OCI-LY7 (cell line): ENCODE measurements at regions not wholly inside any gene's neighbourhood (a gene's known extent, or its start where the extent isn't known, plus 50 kb on each side); places are given as distances from the start of the nearest gene placed in this dataset.

Experiments
- BruUV-seq: library from RNA; stranded (reverse); fragments of 400-500 nt; replicated peaks from 2 replicates; lab custom pipeline; 2021; lab: Mats Ljungman, UMichigan
- CTCF ChIA-PET: fragments of 300-600 bp; sonication (Branson Sonifier 250); formaldehyde crosslinking; loops from one replicate; lab custom pipeline; 2022; ENCODE audit warnings: antibody characterized with exemption; ENCODE audit not compliant: unreplicated experiment; lab: Charles Lee
- POLR2A ChIA-PET: fragments of 300-600 bp; sonication (Branson Sonifier 250); formaldehyde crosslinking; loops from one replicate; lab custom pipeline; 2022; ENCODE audit warnings: antibody characterized with exemption; lab: Charles Lee
- DNase-seq: peaks from one replicate; pipeline ENCODE4 v3.0.0-alpha.2; 2015; ENCODE audit warnings: low spot score
- H2AFZ ChIP-seq: fragments of 200-600 bp; sonication (generic), shearing (Covaris generic); 2 replicates; pipeline ENCODE4 v1.6.1; 2014; ENCODE audit warnings: mild to moderate bottlenecking, antibody characterized with exemption, low read length, moderate library complexity
- H3K27ac ChIP-seq: fragments of 200-600 bp; sonication (generic); 2 replicates; pipeline ENCODE4 v1.5.1; 2014; ENCODE audit warnings: mixed run types, low read depth, mild to moderate bottlenecking, moderate library complexity, low read length, inconsistent platforms; ENCODE audit not compliant: poor library complexity, severe bottlenecking
- H3K36me3 ChIP-seq: fragments of 200-600 bp; sonication (generic); 2 replicates; pipeline ENCODE4 v1.6.1; 2014; ENCODE audit warnings: mild to moderate bottlenecking, antibody characterized with exemption, low read length, moderate library complexity, mixed read lengths; ENCODE audit not compliant: insufficient read depth
- H3K4me1 ChIP-seq: fragments of 200-600 bp; sonication (generic); 2 replicates; pipeline ENCODE4 v1.5.1; 2014; ENCODE audit warnings: mild to moderate bottlenecking, low read length; ENCODE audit not compliant: insufficient read depth, poor library complexity, severe bottlenecking
- H3K4me2 ChIP-seq: fragments of 200-600 bp; sonication (generic); 2 replicates; pipeline ENCODE4 v1.6.1; 2014; ENCODE audit warnings: mild to moderate bottlenecking, low read length
- H3K4me3 ChIP-seq: fragments of 200-600 bp; sonication (generic); 2 replicates; pipeline ENCODE4 v1.5.1; 2014; ENCODE audit warnings: mild to moderate bottlenecking, low read depth, low read length; ENCODE audit not compliant: poor library complexity, severe bottlenecking
- H3K79me2 ChIP-seq: fragments of 200-600 bp; sonication (generic); 2 replicates; pipeline ENCODE4 v1.6.1; 2016; ENCODE audit warnings: low read depth, mild to moderate bottlenecking, low read length, moderate library complexity, mixed read lengths; ENCODE audit not compliant: insufficient read depth
- H3K9me2 ChIP-seq: fragments of 200-600 bp; sonication (generic); 2 replicates; pipeline ENCODE4 v1.6.1; 2016; ENCODE audit warnings: mild to moderate bottlenecking, low read length, mixed read lengths; ENCODE audit not compliant: insufficient read depth
- H3K9me3 ChIP-seq: fragments of 200-600 bp; sonication (generic); 2 replicates; pipeline ENCODE4 v1.6.1; 2014; ENCODE audit warnings: mild to moderate bottlenecking, mixed run types, low read length, mixed read lengths
- H4K20me1 ChIP-seq: fragments of 200-600 bp; sonication (generic); 2 replicates; pipeline ENCODE4 v1.6.1; 2014; ENCODE audit warnings: mild to moderate bottlenecking, antibody characterized with exemption, low read length, moderate library complexity, mixed read lengths; ENCODE audit not compliant: insufficient read depth
- CTCF ChIP-seq: fragments of 200-600 bp; sonication (generic); conservative IDR thresholded peaks from 2 replicates; pipeline ENCODE4 v1.5.1; 2014; ENCODE audit warnings: mild to moderate bottlenecking, antibody characterized with exemption, low read length, moderate library complexity, mixed read lengths
- EZH2phosphoT487 ChIP-seq: fragments of 200-600 bp; sonication (generic); IDR thresholded peaks from 2 replicates; pipeline ENCODE4 v1.6.1; 2018; ENCODE audit warnings: low read depth, borderline replicate concordance, mild to moderate bottlenecking, mixed run types, antibody characterized with exemption, low read length, moderate library complexity, mixed read lengths
- intact Hi-C: fragments of 100-400 bp; cut with micrococcal nuclease; formaldehyde crosslinking; loops from one replicate; pipeline ENCODE4 v1.10.0; 2022; ENCODE audit not compliant: unreplicated experiment

GRCh38 chr20:54837226-54837625 is 361.8 kb downstream of the DOK5 start:
- Histone ChIP-seq H3K79me2 (no peaks in the 10 kb centered on the region), H3K27ac (no peak overlapping the region), H2AFZ (no peak overlapping the region), H4K20me1 (no peaks in the 10 kb centered on the region), H3K9me3 (no peaks in the 10 kb centered on the region), H3K4me1 (no peaks in the 10 kb centered on the region), H3K4me2 (no peak overlapping the region), H3K9me2 (no peaks in the 10 kb centered on the region), H3K36me3 (no peaks in the 10 kb centered on the region), H3K4me3 (no peak overlapping the region)
- no TSS peak for BruUV-seq
- ChIA-PET CTCF (no interaction called here), POLR2A (no interaction called here)
- TF ChIP-seq EZH2phosphoT487 (no peak), CTCF (no peak)
- intact Hi-C loops, result no loop called here
- DNase-seq, result no peak

- Histone ChIP-seq H3K4me1 (no peaks in the 10 kb centered on the region), H3K9me2 (no peaks in the 10 kb centered on the region), H3K36me3 (no peaks in the 10 kb centered on the region), H4K20me1 (no peaks in the 10 kb centered on the region), H3K79me2 (no peaks in the 10 kb centered on the region), H3K4me3 (no peak overlapping the region), H3K9me3 (no peaks in the 10 kb centered on the region), H2AFZ (no peak overlapping the region), H3K4me2 (no peak overlapping the region), H3K27ac (no peak overlapping the region)
- no peak for DNase-seq
- intact Hi-C loops, result no loop called here
- CTCF ChIA-PET, result no interaction called here
- TF ChIP-seq EZH2phosphoT487 (no peak), CTCF (no peak)
- POLR2A ChIA-PET, result interaction anchor here (0.5 kb wide), 1 partner anchor 52 kb away, joined by 3 read pairs; no protein-coding TSS in a partner anchor
- BruUV-seq, result no TSS peak
Observed at GRCh38 chr20:54822386-54822785, 347.0 kb downstream of the DOK5 start.

GRCh38 chr20:54820392-54820791 is 345.0 kb downstream of the DOK5 start:
- H3K27ac ChIP-seq, result no peak overlapping the region
- no peaks in the 10 kb centered on the region for H3K79me2 ChIP-seq
- no TSS peak for BruUV-seq
- H4K20me1 ChIP-seq, result no peaks in the 10 kb centered on the region
- H3K36me3 ChIP-seq, result no peaks in the 10 kb centered on the region
- no peak overlapping the region for H3K4me3 ChIP-seq
- no peaks in the 10 kb centered on the region for H3K9me2 ChIP-seq
- TF ChIP-seq EZH2phosphoT487 (no peak), CTCF (no peak)
- no peak for DNase-seq
- H2AFZ ChIP-seq, result no peak overlapping the region
- ChIA-PET POLR2A (interaction anchor here (0.7 kb wide), 1 partner anchor 801 kb away, joined by 3 read pairs; no protein-coding TSS in a partner anchor), CTCF (no interaction called here)
- H3K4me2 ChIP-seq, result no peak overlapping the region
- intact Hi-C loops, result no loop called here
- H3K9me3 ChIP-seq, result no peaks in the 10 kb centered on the region
- no peaks in the 10 kb centered on the region for H3K4me1 ChIP-seq
